WTC11 (cell line): ENCODE measurements at regions not wholly inside any gene's neighbourhood (a gene's known extent, or its start where the extent isn't known, plus 50 kb on each side); places are given as distances from the start of the nearest gene placed in this dataset.

Experiments
- ATAC-seq: fragments of 200-7000 bp; cut with Tn5 transposase; 2 replicates; pipeline ENCODE4 v1.10.0; 2021; ENCODE audit warnings: mild to moderate bottlenecking, moderate library complexity
- CTCF ChIA-PET: fragments of 300-600 bp; sonication (Branson Sonifier 250); formaldehyde crosslinking; loops from one replicate; lab custom pipeline; 2021; ENCODE audit warnings: antibody characterized with exemption; lab: Charles Lee
- POLR2A ChIA-PET: fragments of 350-600 bp; sonication (Branson Sonifier 250); formaldehyde crosslinking; loops from one replicate; lab custom pipeline; 2021; ENCODE audit warnings: antibody characterized with exemption; lab: Charles Lee
- DNase-seq: peaks from one replicate; pipeline ENCODE4 v3.0.0; 2021; ENCODE audit warnings: low spot score
- H3K27ac Mint-ChIP-seq: 2 replicates; pipeline ENCODE4 v1.8.0; 2021; ENCODE audit warnings: mixed read lengths
- H3K27me3 Mint-ChIP-seq: 2 replicates; pipeline ENCODE4 v1.8.0; 2021; ENCODE audit warnings: low read depth, mild to moderate bottlenecking, moderate library complexity, mixed read lengths
- H3K36me3 Mint-ChIP-seq: 2 replicates; pipeline ENCODE4 v1.8.0; 2021; ENCODE audit warnings: mixed read lengths
- H3K4me1 Mint-ChIP-seq: 2 replicates; pipeline ENCODE4 v1.8.0; 2022; ENCODE audit warnings: mixed read lengths
- H3K4me3 Mint-ChIP-seq: 2 replicates; pipeline ENCODE4 v1.8.0; 2021; ENCODE audit warnings: mild to moderate bottlenecking, moderate library complexity, mixed read lengths
- H3K9me3 Mint-ChIP-seq: 2 replicates; pipeline ENCODE4 v1.8.0; 2021; ENCODE audit warnings: mixed read lengths
- CBFB ChIP-seq: sonication (generic); formaldehyde crosslinking; IDR thresholded peaks from 2 replicates; pipeline ENCODE4 v1.8.1; 2022; ENCODE audit warnings: mild to moderate bottlenecking, low read depth, missing genetic modification reagents
- CREM ChIP-seq: sonication (generic); formaldehyde crosslinking; IDR thresholded peaks from 2 replicates; pipeline ENCODE4 v1.8.1; 2022; ENCODE audit warnings: mild to moderate bottlenecking, missing genetic modification reagents, moderate library complexity
- ESRRA ChIP-seq: sonication (generic); formaldehyde crosslinking; IDR thresholded peaks from 2 replicates; pipeline ENCODE4 v1.8.1; 2022; ENCODE audit warnings: mild to moderate bottlenecking, missing genetic modification reagents, borderline replicate concordance
- FOXP1 ChIP-seq: sonication (generic); formaldehyde crosslinking; IDR thresholded peaks from 2 replicates; pipeline ENCODE4 v1.8.0; 2022; ENCODE audit warnings: missing genetic modification reagents, mild to moderate bottlenecking, moderate library complexity, borderline replicate concordance
- GTF2I ChIP-seq: fragments of 250-450 bp; sonication (Bioruptor Pico); conservative IDR thresholded peaks from 2 replicates; pipeline ENCODE4 v1.4.0; 2021; ENCODE audit warnings: mild to moderate bottlenecking
- IRF2 ChIP-seq: sonication (generic); formaldehyde crosslinking; IDR thresholded peaks from 2 replicates; pipeline ENCODE4 v1.8.0; 2022; ENCODE audit warnings: low read depth, missing genetic modification reagents, borderline replicate concordance
- JUN ChIP-seq: sonication (generic); formaldehyde crosslinking; IDR thresholded peaks from 2 replicates; pipeline ENCODE4 v1.8.0; 2023; ENCODE audit warnings: mild to moderate bottlenecking, missing genetic modification reagents
- MXD4 ChIP-seq: fragments of 250-450 bp; sonication (Bioruptor Pico); IDR thresholded peaks from 2 replicates; pipeline ENCODE4 v1.8.0; 2021; ENCODE audit warnings: mild to moderate bottlenecking, moderate library complexity, borderline replicate concordance
- NFE2L1 ChIP-seq: sonication (generic); formaldehyde crosslinking; IDR thresholded peaks from 2 replicates; pipeline ENCODE4 v1.8.1; 2023; ENCODE audit warnings: missing genetic modification reagents
- RORB ChIP-seq: fragments of 250-450 bp; sonication (Bioruptor Pico); IDR thresholded peaks from 2 replicates; pipeline ENCODE4 v1.9.0; 2021; ENCODE audit warnings: mild to moderate bottlenecking
- TEAD4 ChIP-seq: sonication (generic); formaldehyde crosslinking; IDR thresholded peaks from 2 replicates; pipeline ENCODE4 v1.8.0; 2022; ENCODE audit warnings: mild to moderate bottlenecking, missing genetic modification reagents
- ZNF121 ChIP-seq: sonication (generic); formaldehyde crosslinking; IDR thresholded peaks from 2 replicates; pipeline ENCODE4 v1.8.0; 2023; ENCODE audit warnings: missing genetic modification reagents
- ZNF219 ChIP-seq: sonication (generic); formaldehyde crosslinking; IDR thresholded peaks from 2 replicates; pipeline ENCODE4 v1.8.0; 2023; ENCODE audit warnings: missing genetic modification reagents, mild to moderate bottlenecking, borderline replicate concordance
- TF ChIP-seq, protein P1 (sequence below): sonication (generic); formaldehyde crosslinking; IDR thresholded peaks from 2 replicates; pipeline ENCODE4 v1.8.0; 2022; ENCODE audit warnings: mild to moderate bottlenecking, missing genetic modification reagents
- TF ChIP-seq, protein P2 (sequence below): sonication (generic); formaldehyde crosslinking; IDR thresholded peaks from 2 replicates; pipeline ENCODE4 v1.8.1; 2023; ENCODE audit warnings: mild to moderate bottlenecking, missing genetic modification reagents, borderline replicate concordance
- TF ChIP-seq, protein P3 (sequence below): sonication (generic); formaldehyde crosslinking; IDR thresholded peaks from 2 replicates; pipeline ENCODE4 v1.8.1; 2022; ENCODE audit warnings: mild to moderate bottlenecking, moderate library complexity, missing genetic modification reagents
- TF ChIP-seq, protein P4 (sequence below): sonication (generic); formaldehyde crosslinking; conservative IDR thresholded peaks from 2 replicates; pipeline ENCODE4 v1.8.1; 2023; ENCODE audit warnings: mild to moderate bottlenecking, low read depth, missing genetic modification reagents, moderate library complexity
- TF ChIP-seq, protein P5 (sequence below): fragments of 250-450 bp; sonication (Bioruptor Pico); IDR thresholded peaks from 2 replicates; pipeline ENCODE4 v1.8.0; 2021; ENCODE audit warnings: mild to moderate bottlenecking
- TF ChIP-seq, protein P6 (sequence below): sonication (generic); formaldehyde crosslinking; IDR thresholded peaks from 2 replicates; pipeline ENCODE4 v1.8.1; 2022; ENCODE audit warnings: missing genetic modification reagents, borderline replicate concordance
- TF ChIP-seq, protein P7 (sequence below): sonication (generic); formaldehyde crosslinking; IDR thresholded peaks from 2 replicates; pipeline ENCODE4 v1.8.1; 2023; ENCODE audit warnings: mild to moderate bottlenecking, missing genetic modification reagents
- TF ChIP-seq, protein P8 (sequence below): sonication (generic); formaldehyde crosslinking; IDR thresholded peaks from 2 replicates; pipeline ENCODE4 v1.8.1; 2023; ENCODE audit warnings: mild to moderate bottlenecking, missing genetic modification reagents, moderate library complexity

DNA sequence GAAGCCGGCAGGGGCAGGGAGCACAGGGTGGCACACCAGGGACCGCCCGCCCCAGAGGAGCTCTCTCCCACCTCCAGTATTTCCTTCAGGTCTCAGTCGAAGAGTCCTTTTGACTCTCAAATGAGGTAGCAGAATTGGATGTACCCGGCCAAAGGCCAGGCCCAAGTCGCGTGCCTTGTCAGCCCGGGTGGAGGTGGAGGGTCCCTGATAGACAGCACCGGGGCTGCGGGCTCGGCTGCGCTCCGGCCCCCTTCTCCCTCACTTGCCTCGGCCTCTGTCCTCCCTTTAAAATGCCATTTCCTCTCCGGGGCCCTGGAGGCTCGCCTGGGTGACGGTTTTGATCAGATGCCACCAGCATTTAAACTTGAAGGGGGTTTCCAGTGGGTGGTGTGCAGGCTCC, 198.9 kb upstream of the SOX11 start (continued):
- TF ChIP-seq, protein P1, sequence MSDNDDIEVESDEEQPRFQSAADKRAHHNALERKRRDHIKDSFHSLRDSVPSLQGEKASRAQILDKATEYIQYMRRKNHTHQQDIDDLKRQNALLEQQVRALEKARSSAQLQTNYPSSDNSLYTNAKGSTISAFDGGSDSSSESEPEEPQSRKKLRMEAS: no peak

DNA sequence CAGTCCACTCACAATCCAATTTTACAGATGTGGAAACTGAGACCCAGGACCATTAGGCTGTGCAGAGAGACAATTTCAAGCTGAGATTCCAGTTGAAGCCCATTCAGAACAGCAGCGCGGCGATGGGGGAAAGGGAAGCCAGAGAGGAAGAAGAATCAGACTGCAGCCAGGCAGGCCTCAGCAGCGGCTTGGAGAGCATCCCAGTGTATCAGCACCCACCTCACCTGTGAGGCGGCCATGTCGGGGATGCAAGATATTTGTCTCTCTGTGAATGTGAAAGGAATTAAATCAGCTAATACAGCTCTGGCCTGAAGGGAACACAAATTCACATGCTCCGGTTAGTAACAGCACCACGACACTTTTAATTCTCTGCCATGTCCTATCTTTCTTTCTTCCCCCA, 198.0 kb upstream of the SOX11 start:
- ChIA-PET CTCF (no interaction called here), POLR2A (no interaction called here)
- Mint-ChIP-seq H3K27ac (no peak overlapping the region), H3K27me3 (peaks cover 5% of the 10 kb centered on the region; the same call in 1 of the 2 replicates), H3K4me3 (no peak overlapping the region), H3K4me1 (no peaks in the 10 kb centered on the region), H3K36me3 (peaks cover 62% of the 10 kb centered on the region), H3K9me3 (peaks cover 71% of the 10 kb centered on the region)
- ATAC-seq: no peak
- no peak for DNase-seq
- TF ChIP-seq TEAD4 (CRISPR knock-in tag) (no peak), MXD4 (CRISPR knock-in tag) (no peak), RORB (no peak), NFE2L1 (CRISPR knock-in tag) (no peak), ZNF121 (no peak), CBFB (CRISPR knock-in tag) (no peak), ZNF219 (no peak)
- TF ChIP-seq, protein P2, sequence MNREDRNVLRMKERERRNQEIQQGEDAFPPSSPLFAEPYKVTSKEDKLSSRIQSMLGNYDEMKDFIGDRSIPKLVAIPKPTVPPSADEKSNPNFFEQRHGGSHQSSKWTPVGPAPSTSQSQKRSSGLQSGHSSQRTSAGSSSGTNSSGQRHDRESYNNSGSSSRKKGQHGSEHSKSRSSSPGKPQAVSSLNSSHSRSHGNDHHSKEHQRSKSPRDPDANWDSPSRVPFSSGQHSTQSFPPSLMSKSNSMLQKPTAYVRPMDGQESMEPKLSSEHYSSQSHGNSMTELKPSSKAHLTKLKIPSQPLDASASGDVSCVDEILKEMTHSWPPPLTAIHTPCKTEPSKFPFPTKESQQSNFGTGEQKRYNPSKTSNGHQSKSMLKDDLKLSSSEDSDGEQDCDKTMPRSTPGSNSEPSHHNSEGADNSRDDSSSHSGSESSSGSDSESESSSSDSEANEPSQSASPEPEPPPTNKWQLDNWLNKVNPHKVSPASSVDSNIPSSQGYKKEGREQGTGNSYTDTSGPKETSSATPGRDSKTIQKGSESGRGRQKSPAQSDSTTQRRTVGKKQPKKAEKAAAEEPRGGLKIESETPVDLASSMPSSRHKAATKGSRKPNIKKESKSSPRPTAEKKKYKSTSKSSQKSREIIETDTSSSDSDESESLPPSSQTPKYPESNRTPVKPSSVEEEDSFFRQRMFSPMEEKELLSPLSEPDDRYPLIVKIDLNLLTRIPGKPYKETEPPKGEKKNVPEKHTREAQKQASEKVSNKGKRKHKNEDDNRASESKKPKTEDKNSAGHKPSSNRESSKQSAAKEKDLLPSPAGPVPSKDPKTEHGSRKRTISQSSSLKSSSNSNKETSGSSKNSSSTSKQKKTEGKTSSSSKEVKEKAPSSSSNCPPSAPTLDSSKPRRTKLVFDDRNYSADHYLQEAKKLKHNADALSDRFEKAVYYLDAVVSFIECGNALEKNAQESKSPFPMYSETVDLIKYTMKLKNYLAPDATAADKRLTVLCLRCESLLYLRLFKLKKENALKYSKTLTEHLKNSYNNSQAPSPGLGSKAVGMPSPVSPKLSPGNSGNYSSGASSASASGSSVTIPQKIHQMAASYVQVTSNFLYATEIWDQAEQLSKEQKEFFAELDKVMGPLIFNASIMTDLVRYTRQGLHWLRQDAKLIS (CRISPR knock-in tag): no peak
- TF ChIP-seq, protein P3, sequence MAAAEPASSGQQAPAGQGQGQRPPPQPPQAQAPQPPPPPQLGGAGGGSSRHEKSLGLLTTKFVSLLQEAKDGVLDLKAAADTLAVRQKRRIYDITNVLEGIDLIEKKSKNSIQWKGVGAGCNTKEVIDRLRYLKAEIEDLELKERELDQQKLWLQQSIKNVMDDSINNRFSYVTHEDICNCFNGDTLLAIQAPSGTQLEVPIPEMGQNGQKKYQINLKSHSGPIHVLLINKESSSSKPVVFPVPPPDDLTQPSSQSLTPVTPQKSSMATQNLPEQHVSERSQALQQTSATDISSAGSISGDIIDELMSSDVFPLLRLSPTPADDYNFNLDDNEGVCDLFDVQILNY: no peak
- TF ChIP-seq, protein P4, sequence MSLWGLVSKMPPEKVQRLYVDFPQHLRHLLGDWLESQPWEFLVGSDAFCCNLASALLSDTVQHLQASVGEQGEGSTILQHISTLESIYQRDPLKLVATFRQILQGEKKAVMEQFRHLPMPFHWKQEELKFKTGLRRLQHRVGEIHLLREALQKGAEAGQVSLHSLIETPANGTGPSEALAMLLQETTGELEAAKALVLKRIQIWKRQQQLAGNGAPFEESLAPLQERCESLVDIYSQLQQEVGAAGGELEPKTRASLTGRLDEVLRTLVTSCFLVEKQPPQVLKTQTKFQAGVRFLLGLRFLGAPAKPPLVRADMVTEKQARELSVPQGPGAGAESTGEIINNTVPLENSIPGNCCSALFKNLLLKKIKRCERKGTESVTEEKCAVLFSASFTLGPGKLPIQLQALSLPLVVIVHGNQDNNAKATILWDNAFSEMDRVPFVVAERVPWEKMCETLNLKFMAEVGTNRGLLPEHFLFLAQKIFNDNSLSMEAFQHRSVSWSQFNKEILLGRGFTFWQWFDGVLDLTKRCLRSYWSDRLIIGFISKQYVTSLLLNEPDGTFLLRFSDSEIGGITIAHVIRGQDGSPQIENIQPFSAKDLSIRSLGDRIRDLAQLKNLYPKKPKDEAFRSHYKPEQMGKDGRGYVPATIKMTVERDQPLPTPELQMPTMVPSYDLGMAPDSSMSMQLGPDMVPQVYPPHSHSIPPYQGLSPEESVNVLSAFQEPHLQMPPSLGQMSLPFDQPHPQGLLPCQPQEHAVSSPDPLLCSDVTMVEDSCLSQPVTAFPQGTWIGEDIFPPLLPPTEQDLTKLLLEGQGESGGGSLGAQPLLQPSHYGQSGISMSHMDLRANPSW: no peak
- TF ChIP-seq, all 79 proteins: peak for 0

DNA sequence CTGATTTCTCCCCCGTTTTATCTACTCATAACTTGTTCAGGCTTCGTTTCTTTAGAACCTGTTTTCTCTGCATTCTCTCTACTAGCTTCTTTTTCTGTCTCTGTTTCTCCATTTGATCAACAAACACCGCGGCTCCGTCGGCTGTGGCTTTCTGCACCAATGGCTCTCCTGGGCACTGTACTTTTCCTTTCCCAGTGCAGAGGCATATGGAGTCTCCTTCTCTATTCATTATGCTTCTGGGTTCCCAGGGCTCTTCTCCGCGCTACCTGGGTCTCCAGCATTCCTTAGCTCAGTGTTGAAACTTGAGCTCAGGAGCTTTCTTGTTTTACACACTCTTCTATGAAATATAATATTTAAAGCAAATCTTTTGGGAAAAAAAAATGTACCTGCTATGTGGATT, 196.6 kb upstream of the SOX11 start:
- no peak overlapping the region for H3K4me3 Mint-ChIP-seq
- DNase-seq (no peak), ATAC-seq (no peak)
- ChIA-PET CTCF (no interaction called here), POLR2A (no interaction called here)
- no peak overlapping the region for H3K27ac Mint-ChIP-seq
- H3K4me1 Mint-ChIP-seq: no peaks in the 10 kb centered on the region
- peaks cover 10% of the 10 kb centered on the region for H3K27me3 Mint-ChIP-seq
- peaks cover 75% of the 10 kb centered on the region for H3K9me3 Mint-ChIP-seq
- peaks cover 67% of the 10 kb centered on the region for H3K36me3 Mint-ChIP-seq
- TF ChIP-seq, protein P5, sequence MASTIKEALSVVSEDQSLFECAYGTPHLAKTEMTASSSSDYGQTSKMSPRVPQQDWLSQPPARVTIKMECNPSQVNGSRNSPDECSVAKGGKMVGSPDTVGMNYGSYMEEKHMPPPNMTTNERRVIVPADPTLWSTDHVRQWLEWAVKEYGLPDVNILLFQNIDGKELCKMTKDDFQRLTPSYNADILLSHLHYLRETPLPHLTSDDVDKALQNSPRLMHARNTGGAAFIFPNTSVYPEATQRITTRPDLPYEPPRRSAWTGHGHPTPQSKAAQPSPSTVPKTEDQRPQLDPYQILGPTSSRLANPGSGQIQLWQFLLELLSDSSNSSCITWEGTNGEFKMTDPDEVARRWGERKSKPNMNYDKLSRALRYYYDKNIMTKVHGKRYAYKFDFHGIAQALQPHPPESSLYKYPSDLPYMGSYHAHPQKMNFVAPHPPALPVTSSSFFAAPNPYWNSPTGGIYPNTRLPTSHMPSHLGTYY (CRISPR knock-in tag): no peak
- TF ChIP-seq, protein P6, sequence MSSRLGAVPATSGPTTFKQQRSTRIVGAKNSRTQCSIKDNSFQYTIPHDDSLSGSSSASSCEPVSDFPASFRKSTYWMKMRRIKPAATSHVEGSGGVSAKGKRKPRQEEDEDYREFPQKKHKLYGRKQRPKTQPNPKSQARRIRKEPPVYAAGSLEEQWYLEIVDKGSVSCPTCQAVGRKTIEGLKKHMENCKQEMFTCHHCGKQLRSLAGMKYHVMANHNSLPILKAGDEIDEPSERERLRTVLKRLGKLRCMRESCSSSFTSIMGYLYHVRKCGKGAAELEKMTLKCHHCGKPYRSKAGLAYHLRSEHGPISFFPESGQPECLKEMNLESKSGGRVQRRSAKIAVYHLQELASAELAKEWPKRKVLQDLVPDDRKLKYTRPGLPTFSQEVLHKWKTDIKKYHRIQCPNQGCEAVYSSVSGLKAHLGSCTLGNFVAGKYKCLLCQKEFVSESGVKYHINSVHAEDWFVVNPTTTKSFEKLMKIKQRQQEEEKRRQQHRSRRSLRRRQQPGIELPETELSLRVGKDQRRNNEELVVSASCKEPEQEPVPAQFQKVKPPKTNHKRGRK (CRISPR knock-in tag): no peak
- TF ChIP-seq ESRRA (CRISPR knock-in tag) (no peak), CREM (CRISPR knock-in tag) (no peak), JUN (CRISPR knock-in tag) (no peak), GTF2I (CRISPR knock-in tag) (no peak), FOXP1 (no peak), IRF2 (no peak)
- TF ChIP-seq, protein P1: no peak
- TF ChIP-seq, protein P7, sequence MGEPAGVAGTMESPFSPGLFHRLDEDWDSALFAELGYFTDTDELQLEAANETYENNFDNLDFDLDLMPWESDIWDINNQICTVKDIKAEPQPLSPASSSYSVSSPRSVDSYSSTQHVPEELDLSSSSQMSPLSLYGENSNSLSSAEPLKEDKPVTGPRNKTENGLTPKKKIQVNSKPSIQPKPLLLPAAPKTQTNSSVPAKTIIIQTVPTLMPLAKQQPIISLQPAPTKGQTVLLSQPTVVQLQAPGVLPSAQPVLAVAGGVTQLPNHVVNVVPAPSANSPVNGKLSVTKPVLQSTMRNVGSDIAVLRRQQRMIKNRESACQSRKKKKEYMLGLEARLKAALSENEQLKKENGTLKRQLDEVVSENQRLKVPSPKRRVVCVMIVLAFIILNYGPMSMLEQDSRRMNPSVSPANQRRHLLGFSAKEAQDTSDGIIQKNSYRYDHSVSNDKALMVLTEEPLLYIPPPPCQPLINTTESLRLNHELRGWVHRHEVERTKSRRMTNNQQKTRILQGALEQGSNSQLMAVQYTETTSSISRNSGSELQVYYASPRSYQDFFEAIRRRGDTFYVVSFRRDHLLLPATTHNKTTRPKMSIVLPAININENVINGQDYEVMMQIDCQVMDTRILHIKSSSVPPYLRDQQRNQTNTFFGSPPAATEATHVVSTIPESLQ (CRISPR knock-in tag): no peak
- TF ChIP-seq, protein P8, sequence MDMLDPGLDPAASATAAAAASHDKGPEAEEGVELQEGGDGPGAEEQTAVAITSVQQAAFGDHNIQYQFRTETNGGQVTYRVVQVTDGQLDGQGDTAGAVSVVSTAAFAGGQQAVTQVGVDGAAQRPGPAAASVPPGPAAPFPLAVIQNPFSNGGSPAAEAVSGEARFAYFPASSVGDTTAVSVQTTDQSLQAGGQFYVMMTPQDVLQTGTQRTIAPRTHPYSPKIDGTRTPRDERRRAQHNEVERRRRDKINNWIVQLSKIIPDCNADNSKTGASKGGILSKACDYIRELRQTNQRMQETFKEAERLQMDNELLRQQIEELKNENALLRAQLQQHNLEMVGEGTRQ: no peak
